HEK293 (cell line): ENCODE measurements at regions not wholly inside any gene's neighbourhood (a gene's known extent, or its start where the extent isn't known, plus 50 kb on each side); places are given as distances from the start of the nearest gene placed in this dataset.

ENCODE experiments used
- CTCF ChIA-PET: fragments of 350-600 bp; formaldehyde crosslinking; extraction: SDS; loops from one replicate; lab custom pipeline; 2021; ENCODE audit warnings: antibody characterized with exemption; lab: Yijun Ruan, JAX
- POLR2A ChIA-PET: fragments of 300-600 bp; formaldehyde crosslinking; extraction: SDS; loops from one replicate; lab custom pipeline; 2020; ENCODE audit warnings: antibody characterized with exemption, inconsistent platforms; lab: Yijun Ruan, JAX
- H3K27ac ChIP-seq: fragments of 200-500 bp; sonication (Bioruptor generic); 2 replicates; pipeline ENCODE4 v1.5.1; 2014; ENCODE audit warnings: low read depth, low read length, control low read depth, inconsistent platforms; ENCODE audit errors: extremely low read depth
- H3K36me3 ChIP-seq, 2 experiments: fragments of 200-500 bp in 1 of 2; sonication (Bioruptor generic) in 1 of 2; 1 replicate in 1 of 2; 2 replicates in 1 of 2; pipeline ENCODE4 v1.5.1; 2014 to 2017; ENCODE audit warnings: inconsistent platforms in 2 of 2, low read length in 2 of 2; ENCODE audit not compliant: control insufficient read depth in 2 of 2, insufficient read depth in 1 of 2
- H3K4me1 ChIP-seq: fragments of 200-500 bp; sonication (Bioruptor generic); 2 replicates; pipeline ENCODE4 v1.5.1; 2014; ENCODE audit warnings: mild to moderate bottlenecking, low read length, inconsistent platforms; ENCODE audit not compliant: control insufficient read depth, insufficient read depth
- H3K4me3 ChIP-seq: 2 replicates; pipeline ENCODE4 v1.5.1; 2011; ENCODE audit warnings: low read depth, mild to moderate bottlenecking, control low read depth, low read length, moderate library complexity
- H3K9me3 ChIP-seq: fragments of 200-500 bp; sonication (Bioruptor generic); 2 replicates; pipeline ENCODE4 v1.5.1; 2014; ENCODE audit warnings: low read depth, low read length, inconsistent platforms; ENCODE audit not compliant: control insufficient read depth, insufficient read depth
- BCL11A ChIP-seq: fragments of 450-650 bp; formaldehyde crosslinking; IDR thresholded peaks from 2 replicates; pipeline ENCODE4 v1.5.1; 2016; ENCODE audit warnings: low read depth, missing biosample characterization, missing genetic modification characterization
- GLI2 ChIP-seq: fragments of 450-650 bp; formaldehyde crosslinking; IDR thresholded peaks from 2 replicates; pipeline ENCODE4; 2017; ENCODE audit warnings: missing biosample characterization, missing genetic modification characterization, low read depth, borderline replicate concordance
- KLF8 ChIP-seq: fragments of 450-650 bp; formaldehyde crosslinking; IDR thresholded peaks from 2 replicates; pipeline ENCODE4 v1.5.1; 2016; ENCODE audit warnings: missing biosample characterization, missing genetic modification characterization
- SP3 ChIP-seq: fragments of 450-650 bp; formaldehyde crosslinking; IDR thresholded peaks from 2 replicates; pipeline ENCODE4 v1.5.1; 2016; ENCODE audit warnings: missing biosample characterization, missing genetic modification characterization
- TCF7L2 ChIP-seq: IDR thresholded peaks from 2 replicates; pipeline ENCODE4 v1.6.1; 2011; ENCODE audit warnings: low read depth, mild to moderate bottlenecking, inconsistent platforms, low read length, moderate library complexity, borderline replicate concordance
- YY1 ChIP-seq: fragments of 450-650 bp; formaldehyde crosslinking; IDR thresholded peaks from 2 replicates; pipeline ENCODE4 v1.5.1; 2018; ENCODE audit warnings: missing biosample characterization, missing genetic modification characterization
- ZBTB1 ChIP-seq: fragments of 450-650 bp; formaldehyde crosslinking; IDR thresholded peaks from 2 replicates; pipeline ENCODE4 v1.5.1; 2016; ENCODE audit warnings: missing biosample characterization, missing genetic modification characterization
- ZFHX2 ChIP-seq: fragments of 450-650 bp; formaldehyde crosslinking; conservative IDR thresholded peaks from 2 replicates; pipeline ENCODE4 v1.5.1; 2016; ENCODE audit warnings: missing biosample characterization, missing genetic modification characterization
- ZNF10 ChIP-seq: fragments of 450-650 bp; formaldehyde crosslinking; IDR thresholded peaks from 2 replicates; pipeline ENCODE4 v1.5.1; 2017; ENCODE audit warnings: missing biosample characterization, missing genetic modification characterization
- ZNF132 ChIP-seq: fragments of 450-650 bp; formaldehyde crosslinking; IDR thresholded peaks from 2 replicates; pipeline ENCODE4 v1.5.1; 2017; ENCODE audit warnings: missing biosample characterization, missing genetic modification characterization, borderline replicate concordance
- ZNF140 ChIP-seq: fragments of 450-650 bp; formaldehyde crosslinking; IDR thresholded peaks from 2 replicates; pipeline ENCODE4 v1.5.1; 2016; ENCODE audit warnings: missing biosample characterization, missing genetic modification characterization
- ZNF16 ChIP-seq: fragments of 450-650 bp; formaldehyde crosslinking; IDR thresholded peaks from 2 replicates; pipeline ENCODE4 v1.5.1; 2016; ENCODE audit warnings: low read depth, missing biosample characterization, missing genetic modification characterization
- ZNF202 ChIP-seq: fragments of 450-650 bp; formaldehyde crosslinking; IDR thresholded peaks from 2 replicates; pipeline ENCODE4 v1.5.1; 2016; ENCODE audit warnings: missing biosample characterization, missing genetic modification characterization, borderline replicate concordance
- ZNF266 ChIP-seq: fragments of 450-650 bp; formaldehyde crosslinking; IDR thresholded peaks from 2 replicates; pipeline ENCODE4 v1.5.1; 2016; ENCODE audit warnings: missing biosample characterization, missing genetic modification characterization, low read depth
- ZNF341 ChIP-seq: fragments of 450-650 bp; formaldehyde crosslinking; IDR thresholded peaks from 2 replicates; pipeline ENCODE4; 2016; ENCODE audit warnings: low read depth, missing biosample characterization, missing genetic modification characterization
- ZNF394 ChIP-seq: fragments of 450-650 bp; formaldehyde crosslinking; IDR thresholded peaks from 2 replicates; pipeline ENCODE4 v1.5.1; 2016; ENCODE audit warnings: missing biosample characterization, missing genetic modification characterization, mild to moderate bottlenecking, moderate library complexity, borderline replicate concordance
- ZNF416 ChIP-seq: fragments of 450-650 bp; formaldehyde crosslinking; IDR thresholded peaks from 2 replicates; pipeline ENCODE4 v1.5.1; 2016; ENCODE audit warnings: missing biosample characterization, missing genetic modification characterization
- ZNF433 ChIP-seq: fragments of 450-650 bp; formaldehyde crosslinking; IDR thresholded peaks from 2 replicates; pipeline ENCODE4 v1.5.1; 2016; ENCODE audit warnings: missing biosample characterization, missing genetic modification characterization, low read depth
- ZNF501 ChIP-seq: fragments of 450-650 bp; formaldehyde crosslinking; IDR thresholded peaks from 2 replicates; pipeline ENCODE4 v1.5.1; 2016; ENCODE audit warnings: missing biosample characterization, missing genetic modification characterization
- ZNF530 ChIP-seq: fragments of 450-650 bp; formaldehyde crosslinking; IDR thresholded peaks from 2 replicates; pipeline ENCODE4 v1.5.1; 2016; ENCODE audit warnings: low read depth, missing biosample characterization, missing genetic modification characterization
- ZNF544 ChIP-seq: fragments of 450-650 bp; formaldehyde crosslinking; IDR thresholded peaks from 2 replicates; pipeline ENCODE4 v1.5.0; 2017; ENCODE audit warnings: missing biosample characterization, missing genetic modification characterization
- ZNF664 ChIP-seq: fragments of 450-650 bp; formaldehyde crosslinking; IDR thresholded peaks from 2 replicates; pipeline ENCODE4 v1.5.1; 2016; ENCODE audit warnings: missing biosample characterization, missing genetic modification characterization
- ZNF768 ChIP-seq: fragments of 450-650 bp; formaldehyde crosslinking; IDR thresholded peaks from 2 replicates; pipeline ENCODE4 v1.5.1; 2018; ENCODE audit warnings: missing biosample characterization, mild to moderate bottlenecking, missing genetic modification characterization
- ZNF785 ChIP-seq: fragments of 450-650 bp; formaldehyde crosslinking; IDR thresholded peaks from 2 replicates; pipeline ENCODE4 v1.5.1; 2016; ENCODE audit warnings: missing biosample characterization, missing genetic modification characterization
- TF ChIP-seq, protein P1 (sequence below): fragments of 450-650 bp; formaldehyde crosslinking; IDR thresholded peaks from 2 replicates; pipeline ENCODE4; 2016; ENCODE audit warnings: missing biosample characterization, missing genetic modification characterization
- TF ChIP-seq, protein P2 (sequence below): fragments of 450-650 bp; formaldehyde crosslinking; IDR thresholded peaks from 2 replicates; pipeline ENCODE4 v1.5.1; 2016; ENCODE audit warnings: missing biosample characterization, missing genetic modification characterization
- TF ChIP-seq, protein P3 (sequence below): fragments of 450-650 bp; formaldehyde crosslinking; IDR thresholded peaks from 2 replicates; pipeline ENCODE4 v1.5.1; 2016; ENCODE audit warnings: missing biosample characterization, missing genetic modification characterization
- TF ChIP-seq, protein P4 (sequence below): fragments of 450-650 bp; formaldehyde crosslinking; IDR thresholded peaks from 2 replicates; pipeline ENCODE4 v1.5.1; 2016; ENCODE audit warnings: missing biosample characterization, missing genetic modification characterization

DNA sequence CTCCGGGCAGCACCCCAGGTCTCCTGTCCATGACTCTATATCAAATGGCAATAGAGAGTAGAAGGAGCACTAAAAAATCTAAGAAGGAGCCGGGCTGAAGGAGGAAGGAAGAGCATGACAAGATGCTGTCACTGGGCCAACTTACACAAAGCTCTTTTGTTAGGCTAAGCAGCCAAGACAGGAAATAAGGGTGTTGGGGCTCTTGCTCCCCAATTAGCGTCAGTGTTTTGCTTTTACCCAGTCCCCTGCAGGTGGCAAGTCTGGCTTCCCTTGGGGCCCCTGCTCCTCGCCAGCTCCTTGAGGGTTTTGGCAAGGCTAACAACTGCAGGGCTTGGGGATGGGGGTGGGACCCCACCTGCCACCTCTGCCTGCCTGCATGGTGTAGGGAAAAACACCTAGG, 120.5 kb downstream of the CCT6B start:
- no peak overlapping the region for H3K27ac ChIP-seq
- ChIA-PET CTCF (no interaction called here), POLR2A (no interaction called here)
- H3K36me3 ChIP-seq, result no peaks in the 10 kb centered on the region
- no peaks in the 10 kb centered on the region for H3K4me1 ChIP-seq
- H3K4me3 ChIP-seq, result no peak overlapping the region
- H3K9me3 ChIP-seq, result no peaks in the 10 kb centered on the region
- TF ChIP-seq KLF8 (tag by site-specific recombination), result no peak
- TF ChIP-seq ZNF433 (tag by site-specific recombination), result no peak
- TF ChIP-seq, protein P1, sequence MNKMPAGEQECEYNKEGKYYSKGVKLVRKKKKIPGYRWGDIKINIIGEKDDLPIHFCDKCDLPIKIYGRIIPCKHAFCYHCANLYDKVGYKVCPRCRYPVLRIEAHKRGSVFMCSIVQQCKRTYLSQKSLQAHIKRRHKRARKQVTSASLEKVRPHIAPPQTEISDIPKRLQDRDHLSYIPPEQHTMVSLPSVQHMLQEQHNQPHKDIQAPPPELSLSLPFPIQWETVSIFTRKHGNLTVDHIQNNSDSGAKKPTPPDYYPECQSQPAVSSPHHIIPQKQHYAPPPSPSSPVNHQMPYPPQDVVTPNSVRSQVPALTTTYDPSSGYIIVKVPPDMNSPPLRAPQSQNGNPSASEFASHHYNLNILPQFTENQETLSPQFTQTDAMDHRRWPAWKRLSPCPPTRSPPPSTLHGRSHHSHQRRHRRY, result no peak
- TF ChIP-seq ZNF501 (tag by site-specific recombination), result no peak
- no peak for TF ChIP-seq ZNF10 (tag by site-specific recombination)
- TF ChIP-seq GLI2 (tag by site-specific recombination), result no peak
- no peak for TF ChIP-seq ZFHX2
- no peak for TF ChIP-seq ZNF544 (tag by site-specific recombination)

DNA sequence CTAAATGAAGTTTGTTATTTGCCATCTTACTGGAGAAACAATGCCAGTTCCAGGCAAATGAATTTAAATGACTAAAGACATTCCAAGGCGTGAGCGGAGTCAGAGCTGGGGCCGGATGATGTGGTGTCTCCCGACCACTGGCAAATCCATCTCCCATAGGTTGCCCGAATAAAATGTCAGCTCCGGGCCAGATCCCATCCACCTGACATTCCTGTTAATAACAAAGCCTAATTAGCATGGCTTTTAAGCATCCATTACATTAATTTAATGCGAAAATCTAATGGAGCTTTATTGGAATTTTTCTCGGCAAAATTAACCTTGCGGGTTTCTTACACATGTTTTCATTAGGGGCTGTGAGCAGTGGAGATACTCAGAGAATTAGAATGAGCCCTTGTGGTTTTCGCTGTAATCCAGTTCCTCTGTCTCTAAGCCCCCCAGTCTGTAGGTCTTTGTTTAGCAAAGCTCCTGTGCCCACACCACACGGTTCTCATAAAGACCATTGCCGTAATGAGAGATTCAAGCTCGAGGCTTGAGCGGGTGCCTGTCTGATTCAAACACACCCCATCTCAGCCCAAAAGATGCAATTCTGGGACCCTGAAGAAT, 123.3 kb downstream of the CCT6B start:
- H3K9me3 ChIP-seq, result no peaks in the 10 kb centered on the region
- TF ChIP-seq ZNF140, result no peak
- TF ChIP-seq ZNF664 (tag by site-specific recombination), result no peak
- no peak for TF ChIP-seq ZNF341 (tag by site-specific recombination)
- no peak for TF ChIP-seq TCF7L2
- TF ChIP-seq ZNF394 (tag by site-specific recombination), result no peak
- no peak for TF ChIP-seq ZNF16 (tag by site-specific recombination)
- TF ChIP-seq ZNF530 (tag by site-specific recombination), result no peak
- TF ChIP-seq YY1 (tag by site-specific recombination), result no peak
- no peak for TF ChIP-seq ZNF785 (tag by site-specific recombination)
- no peak for TF ChIP-seq ZNF266 (tag by site-specific recombination)
- no peak for TF ChIP-seq BCL11A (tag by site-specific recombination)
- TF ChIP-seq ZNF768 (tag by site-specific recombination), result no peak
- TF ChIP-seq, protein P2, sequence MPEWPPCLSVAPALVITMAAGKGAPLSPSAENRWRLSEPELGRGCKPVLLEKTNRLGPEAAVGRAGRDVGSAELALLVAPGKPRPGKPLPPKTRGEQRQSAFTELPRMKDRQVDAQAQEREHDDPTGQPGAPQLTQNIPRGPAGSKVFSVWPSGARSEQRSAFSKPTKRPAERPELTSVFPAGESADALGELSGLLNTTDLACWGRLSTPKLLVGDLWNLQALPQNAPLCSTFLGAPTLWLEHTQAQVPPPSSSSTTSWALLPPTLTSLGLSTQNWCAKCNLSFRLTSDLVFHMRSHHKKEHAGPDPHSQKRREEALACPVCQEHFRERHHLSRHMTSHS, result no peak
- H3K27ac ChIP-seq, result no peak overlapping the region
- ChIA-PET CTCF (interaction anchor here (0.5 kb wide), 1 partner anchor 48 kb away, joined by 3 read pairs; no protein-coding TSS in a partner anchor), POLR2A (no interaction called here)
- no peaks in the 10 kb centered on the region for H3K4me1 ChIP-seq
- H3K4me3 ChIP-seq, result no peak overlapping the region
- no peaks in the 10 kb centered on the region for H3K36me3 ChIP-seq

DNA sequence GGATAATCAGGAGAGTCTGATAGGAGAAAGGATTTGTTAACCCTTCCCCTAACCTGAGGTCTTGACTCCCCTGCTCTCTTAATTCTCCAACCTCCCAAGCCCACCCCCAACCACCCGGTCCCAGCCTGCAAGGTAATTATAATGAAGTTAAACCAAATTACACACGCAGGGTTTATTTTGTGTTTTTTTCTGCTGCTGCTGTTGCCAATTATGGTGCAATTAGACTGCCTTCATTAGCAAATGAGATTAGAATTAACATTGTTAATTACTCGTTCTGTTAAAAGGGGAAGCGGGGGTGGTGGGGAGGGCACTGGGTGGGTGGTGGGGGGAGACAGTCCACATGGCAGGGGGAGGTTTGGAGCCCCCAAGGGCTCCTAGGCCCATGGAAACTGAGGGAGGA, 128.9 kb downstream of the CCT6B start:
- ChIA-PET CTCF (no interaction called here), POLR2A (no interaction called here)
- no peaks in the 10 kb centered on the region for H3K36me3 ChIP-seq
- H3K4me3 ChIP-seq, result no peak overlapping the region
- no peaks in the 10 kb centered on the region for H3K4me1 ChIP-seq
- H3K9me3 ChIP-seq, result no peaks in the 10 kb centered on the region
- H3K27ac ChIP-seq, result no peak overlapping the region
- TF ChIP-seq ZNF202 (tag by site-specific recombination) (no peak), SP3 (tag by site-specific recombination) (no peak), ZBTB1 (no peak), ZNF768 (tag by site-specific recombination) (no peak), ZNF132 (tag by site-specific recombination) (no peak), ZNF266 (tag by site-specific recombination) (no peak), ZNF416 (tag by site-specific recombination) (no peak)
- TF ChIP-seq, protein P3, sequence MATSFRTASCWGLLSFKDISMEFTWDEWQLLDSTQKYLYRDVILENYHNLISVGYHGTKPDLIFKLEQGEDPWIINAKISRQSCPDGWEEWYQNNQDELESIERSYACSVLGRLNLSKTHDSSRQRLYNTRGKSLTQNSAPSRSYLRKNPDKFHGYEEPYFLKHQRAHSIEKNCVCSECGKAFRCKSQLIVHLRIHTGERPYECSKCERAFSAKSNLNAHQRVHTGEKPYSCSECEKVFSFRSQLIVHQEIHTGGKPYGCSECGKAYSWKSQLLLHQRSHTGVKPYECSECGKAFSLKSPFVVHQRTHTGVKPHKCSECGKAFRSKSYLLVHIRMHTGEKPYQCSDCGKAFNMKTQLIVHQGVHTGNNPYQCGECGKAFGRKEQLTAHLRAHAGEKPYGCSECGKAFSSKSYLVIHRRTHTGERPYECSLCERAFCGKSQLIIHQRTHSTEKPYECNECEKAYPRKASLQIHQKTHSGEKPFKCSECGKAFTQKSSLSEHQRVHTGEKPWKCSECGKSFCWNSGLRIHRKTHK (tag by site-specific recombination), result no peak
- TF ChIP-seq, protein P4, sequence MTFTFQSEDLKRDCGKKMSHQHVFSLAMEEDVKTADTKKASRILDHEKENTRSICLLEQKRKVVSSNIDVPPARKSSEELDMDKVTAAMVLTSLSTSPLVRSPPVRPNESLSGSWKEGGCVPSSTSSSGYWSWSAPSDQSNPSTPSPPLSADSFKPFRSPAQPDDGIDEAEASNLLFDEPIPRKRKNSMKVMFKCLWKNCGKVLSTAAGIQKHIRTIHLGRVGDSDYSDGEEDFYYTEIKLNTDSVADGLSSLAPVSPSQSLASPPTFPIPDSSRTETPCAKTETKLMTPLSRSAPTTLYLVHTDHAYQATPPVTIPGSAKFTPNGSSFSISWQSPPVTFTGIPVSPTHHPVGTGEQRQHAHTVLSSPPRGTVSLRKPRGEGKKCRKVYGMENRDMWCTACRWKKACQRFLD (tag by site-specific recombination), result no peak
